ENCODE measurements at regions not wholly inside any gene's neighbourhood (a gene's known extent, or its start where the extent isn't known, plus 50 kb on each side); places are given as distances from the start of the nearest gene placed in this dataset.

DNA sequence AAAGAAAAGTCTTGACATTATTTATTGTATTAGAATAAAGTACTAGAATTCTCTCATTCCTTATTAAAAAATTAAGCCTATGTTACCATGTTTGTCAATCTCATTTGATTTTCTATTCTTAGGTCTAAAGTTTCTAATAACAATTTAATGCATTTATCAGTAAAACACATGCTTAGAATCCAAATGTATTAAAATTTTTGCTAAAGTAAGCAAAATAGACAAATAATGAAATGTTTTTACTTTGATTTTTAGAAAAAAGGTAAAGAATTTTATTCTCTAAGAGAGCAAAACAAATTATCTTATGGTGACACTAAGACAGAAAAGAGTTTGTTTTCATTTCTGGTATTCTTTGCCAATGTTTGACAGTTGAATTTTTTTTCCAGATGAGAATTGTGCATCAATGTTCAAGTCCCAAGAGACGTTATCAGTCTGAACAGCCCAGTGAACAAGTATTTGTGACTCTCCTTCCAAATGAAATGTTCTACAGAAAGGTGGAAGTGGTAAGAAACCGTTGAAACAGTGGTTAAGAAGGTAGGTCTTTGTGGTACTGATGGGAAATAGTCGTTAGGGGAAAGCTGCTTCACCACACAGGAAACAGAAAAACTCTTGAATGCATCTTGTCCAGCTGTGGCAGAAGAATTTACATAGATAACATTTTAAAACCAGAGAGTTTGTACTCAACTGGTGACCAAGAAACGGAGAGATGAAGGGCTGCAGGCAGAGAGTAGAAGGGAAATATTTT, 402.5 kb downstream of the PTPRC start:
- TF ChIP-seq EZH2 (IDR thresholded peaks at IDR 0.05) (no peak), CTCF (IDR thresholded peaks at IDR 0.05) (no peak)

Data from neural progenitor cell (in vitro differentiated cells).